NCI-H1417 (cell line): ENCODE measurements at regions not wholly inside any gene's neighbourhood (a gene's known extent, or its start where the extent isn't known, plus 50 kb on each side); places are given as distances from the start of the nearest gene placed in this dataset.
"Not testable (repeated sequence)": the region's sequence is repeated elsewhere in the genome, so short reads cannot be mapped to it uniquely, and the experiment has no call there.

Experiments used
- DNase-seq, 3 experiments: peaks; one replicate each; lab custom pipeline; 2025; lab: John Stamatoyannopoulos, UW

- DNase-seq, result no peak
Measured at GRCh38 chr2:239550357-239550756, 149.5 kb upstream of the HDAC4 start.

GRCh38 chr2:239549711-239550255 lies 149.0 kb upstream of the HDAC4 start:
- no peak for DNase-seq

- DNase-seq, result no peak
Measured at GRCh38 chr2:239548965-239549595, 148.3 kb upstream of the HDAC4 start.

GRCh38 chr2:239548451-239548871 lies 147.6 kb upstream of the HDAC4 start:
- no peak for DNase-seq

- DNase-seq, result not testable (repeated sequence)
Measured at GRCh38 chr2:239547140-239547539, 146.3 kb upstream of the HDAC4 start.

- DNase-seq, result no peak
Measured at GRCh38 chr2:239546541-239546940, 145.7 kb upstream of the HDAC4 start.

GRCh38 chr2:239545741-239546392 lies 145.0 kb upstream of the HDAC4 start:
- DNase-seq, result no peak

- DNase-seq, result no peak
Measured at GRCh38 chr2:239544918-239545465, 144.2 kb upstream of the HDAC4 start.

GRCh38 chr2:239544143-239544917 lies 143.5 kb upstream of the HDAC4 start:
- no peak for DNase-seq

- DNase-seq, result no peak
Measured at GRCh38 chr2:239543702-239544101, 142.9 kb upstream of the HDAC4 start.

GRCh38 chr2:239540174-239540573 lies 139.4 kb upstream of the HDAC4 start:
- DNase-seq, result peak in 2 of 3 experiments; percentile 6 to 48

- no peak for DNase-seq
Measured at GRCh38 chr2:239539776-239540100, 138.9 kb upstream of the HDAC4 start.

- DNase-seq, result no peak
Measured at GRCh38 chr2:239539083-239539775, 138.4 kb upstream of the HDAC4 start.

GRCh38 chr2:239538357-239539052 lies 137.7 kb upstream of the HDAC4 start:
- peak in 2 of 3 experiments; percentile 2 to 5 for DNase-seq

- no peak for DNase-seq
Measured at GRCh38 chr2:239537633-239538356, 137.0 kb upstream of the HDAC4 start.

GRCh38 chr2:239536186-239536585 lies 135.4 kb upstream of the HDAC4 start:
- DNase-seq, result no peak

- DNase-seq, result no peak
Measured at GRCh38 chr2:239535413-239536144, 134.8 kb upstream of the HDAC4 start.

GRCh38 chr2:239534581-239535412 lies 134.0 kb upstream of the HDAC4 start:
- DNase-seq, result peak in 1 of 3 experiments; percentile 62
